LNCaP clone FGC (cell line): ENCODE measurements at regions not wholly inside any gene's neighbourhood (a gene's known extent, or its start where the extent isn't known, plus 50 kb on each side); places are given as distances from the start of the nearest gene placed in this dataset.
"Not testable (repeated sequence)": the region's sequence is repeated elsewhere in the genome, so short reads cannot be mapped to it uniquely, and the experiment has no call there.

Experiments used
- DNase-seq: peaks from one replicate; pipeline ENCODE4 v3.0.0-alpha.2; 2011; ENCODE audit warnings: low read depth
- H3K4me3 ChIP-seq: 2 replicates; pipeline ENCODE4 v1.5.1; 2011; ENCODE audit warnings: mild to moderate bottlenecking, low read depth, low read length, control low read depth
- CTCF ChIP-seq: IDR thresholded peaks from 2 replicates; pipeline ENCODE4 v1.5.1; 2012; ENCODE audit warnings: mild to moderate bottlenecking; ENCODE audit not compliant: control insufficient read depth, insufficient read depth; ENCODE audit errors: extremely low read depth

DNA sequence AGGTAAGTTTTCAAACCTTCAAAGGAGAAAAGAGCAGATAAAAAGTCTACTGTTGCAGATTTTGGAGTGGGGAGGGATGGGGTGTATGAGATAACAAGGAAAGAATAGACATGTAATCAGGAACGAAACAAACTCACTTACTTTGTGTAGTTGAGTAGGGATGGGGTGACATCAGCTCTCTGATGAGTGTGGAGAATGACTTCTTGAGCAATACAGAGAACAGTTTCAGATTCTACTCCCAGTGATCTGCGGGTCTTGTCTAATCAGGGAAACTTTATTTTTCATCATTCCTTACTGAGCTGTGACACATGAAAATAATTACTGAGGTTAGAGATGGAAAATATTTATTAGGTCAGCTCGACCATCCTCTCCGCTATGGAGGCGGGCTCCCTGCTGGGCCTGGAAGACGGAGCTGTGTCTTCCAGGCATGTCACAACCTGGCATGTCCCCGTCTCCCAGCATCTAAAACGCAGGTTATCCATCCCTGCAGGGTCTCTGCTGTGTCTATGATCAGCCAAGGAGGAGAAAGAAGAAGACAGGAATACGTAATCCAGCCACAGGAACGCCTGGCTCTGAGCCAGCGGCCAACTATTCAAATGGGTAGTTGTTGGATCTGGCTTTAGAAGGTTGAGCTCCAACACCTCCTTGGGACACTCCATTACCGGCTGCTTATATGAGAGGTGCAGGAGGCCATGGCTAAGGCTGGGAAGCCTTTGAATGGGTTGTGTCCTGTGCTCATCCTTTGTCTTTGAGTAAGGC, 99.0 kb upstream of the SATB2 start:
- H3K4me3 ChIP-seq, result no peak overlapping the region
- no peak for TF ChIP-seq CTCF
- no peak for DNase-seq

DNA sequence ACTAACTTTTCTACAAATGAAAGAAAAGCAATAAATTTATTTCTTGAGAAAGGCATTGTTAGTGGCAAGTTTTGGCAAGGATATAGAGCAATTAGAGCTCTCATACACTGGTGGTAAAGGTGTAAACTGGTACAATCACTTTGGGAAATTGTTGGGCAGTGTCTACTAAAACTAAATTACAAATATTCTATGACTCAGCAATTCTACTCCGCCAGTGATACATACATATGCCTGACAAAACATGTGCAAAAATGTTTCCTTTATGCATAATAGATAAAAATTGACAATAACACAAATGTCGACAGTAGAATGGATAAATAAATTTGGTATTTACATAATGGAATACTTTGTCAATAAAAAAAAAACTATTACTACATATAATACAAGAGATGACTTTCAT, 96.3 kb upstream of the SATB2 start:
- DNase-seq, result no peak
- TF ChIP-seq CTCF, result no peak
- no peak overlapping the region for H3K4me3 ChIP-seq

DNA sequence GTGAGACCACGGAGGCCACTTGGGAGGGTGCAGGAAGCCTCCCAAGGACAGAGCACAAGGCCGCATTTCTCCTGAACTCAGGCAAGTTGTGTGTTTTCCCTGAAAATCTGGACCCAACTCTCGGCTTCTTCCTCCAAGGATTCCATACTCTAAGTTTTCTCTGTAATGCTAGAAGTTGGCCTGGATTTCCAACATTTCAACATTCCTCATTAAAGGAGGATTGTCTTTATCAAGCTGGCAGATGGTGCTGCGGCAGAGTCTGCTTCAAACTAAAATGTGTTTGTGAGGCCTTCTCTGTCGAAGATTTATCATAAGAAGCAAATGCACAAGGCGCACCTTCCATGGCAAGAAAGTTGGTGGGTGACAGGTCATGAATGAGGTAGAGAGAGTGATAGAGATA, 94.4 kb upstream of the SATB2 start:
- DNase-seq, result no peak
- H3K4me3 ChIP-seq, result no peak overlapping the region
- TF ChIP-seq CTCF, result no peak

- no peak for TF ChIP-seq CTCF
- DNase-seq, result no peak
- no peak overlapping the region for H3K4me3 ChIP-seq
These were observed 86.0 kb upstream of the SATB2 start for GRCh38 chr2:199543606-199544172.

GRCh38 chr2:199535445-199536177, 77.9 kb upstream of the SATB2 start:
- H3K4me3 ChIP-seq, result no peak overlapping the region
- no peak for TF ChIP-seq CTCF
- no peak for DNase-seq

DNA sequence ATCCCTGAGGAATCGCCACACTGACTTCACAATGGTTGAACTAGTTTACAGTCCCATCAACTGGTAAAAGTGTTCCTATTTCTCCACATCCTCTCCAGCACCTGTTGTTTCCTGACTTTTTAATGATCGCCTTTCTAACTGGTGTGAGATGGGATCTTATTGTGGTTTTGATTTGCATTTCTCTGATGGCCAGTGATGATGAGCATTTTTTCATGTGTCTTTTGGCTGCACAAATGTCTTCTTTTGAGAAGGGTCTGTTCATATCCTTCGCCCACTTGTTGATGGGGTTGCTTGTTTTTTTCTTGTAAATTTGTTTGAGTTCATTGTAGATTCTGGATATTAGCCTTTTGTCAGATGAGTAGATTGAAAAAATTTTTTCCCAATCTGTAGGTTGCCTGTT, 76.1 kb upstream of the SATB2 start:
- not testable (repeated sequence) for DNase-seq, H3K4me3 ChIP-seq

- DNase-seq, result no peak
- H3K4me3 ChIP-seq, result no peak overlapping the region
- no peak for TF ChIP-seq CTCF
These were observed 69.3 kb upstream of the SATB2 start for GRCh38 chr2:199527071-199527470.
